Osteoblast (primary cell): ENCODE measurements at regions not wholly inside any gene's neighbourhood (a gene's known extent, or its start where the extent isn't known, plus 50 kb on each side); places are given as distances from the start of the nearest gene placed in this dataset.

Experiments used
- DNase-seq: peaks from one replicate; pipeline ENCODE4 v3.0.0; 2011; ENCODE audit warnings: low spot score, mixed read lengths; ENCODE audit not compliant: insufficient read length; ENCODE audit errors: missing footprints
- H2AFZ ChIP-seq: 2 replicates; pipeline ENCODE4 v1.6.0; 2011; ENCODE audit warnings: mild to moderate bottlenecking, low read length
- H3K27ac ChIP-seq: 2 replicates; pipeline ENCODE4 v1.5.1; 2011; ENCODE audit warnings: mild to moderate bottlenecking, low read depth, low read length, moderate library complexity
- H3K27me3 ChIP-seq: 2 replicates; pipeline ENCODE4 v1.6.0; 2012; ENCODE audit warnings: mild to moderate bottlenecking, control low read depth, inconsistent platforms, low read length, moderate library complexity; ENCODE audit not compliant: insufficient read depth
- H3K36me3 ChIP-seq: 2 replicates; pipeline ENCODE4 v1.5.1; 2011; ENCODE audit warnings: mild to moderate bottlenecking, low read length, control low read depth, moderate library complexity; ENCODE audit not compliant: insufficient read depth
- H3K4me1 ChIP-seq: 2 replicates; pipeline ENCODE4 v1.5.1; 2011; ENCODE audit warnings: mild to moderate bottlenecking, low read length, control low read depth, moderate library complexity; ENCODE audit not compliant: insufficient read depth
- H3K4me2 ChIP-seq: 2 replicates; pipeline ENCODE4 v1.6.0; 2011; ENCODE audit warnings: mild to moderate bottlenecking, low read length; ENCODE audit not compliant: insufficient read depth
- H3K4me3 ChIP-seq: fragments of 200-600 bp; sonication (generic); 3 replicates; pipeline ENCODE4 v1.5.1; 2012; ENCODE audit warnings: mild to moderate bottlenecking, low read length, inconsistent platforms; ENCODE audit not compliant: insufficient read depth
- H3K79me2 ChIP-seq: 2 replicates; pipeline ENCODE4 v1.6.0; 2012; ENCODE audit warnings: mild to moderate bottlenecking, low read length, control low read depth, inconsistent platforms; ENCODE audit not compliant: insufficient read depth
- H3K9me3 ChIP-seq: 2 replicates; pipeline ENCODE4 v1.5.1; 2011; ENCODE audit warnings: low read depth, low read length, control low read depth
- H4K20me1 ChIP-seq: 2 replicates; pipeline ENCODE4 v1.6.0; 2012; ENCODE audit warnings: mild to moderate bottlenecking, low read length, control low read depth; ENCODE audit not compliant: insufficient read depth
- CTCF ChIP-seq: IDR thresholded peaks from 2 replicates; pipeline ENCODE4 v1.5.1; 2011; ENCODE audit warnings: mild to moderate bottlenecking, low read depth, low read length, moderate library complexity; ENCODE audit errors: extremely low read depth

DNA sequence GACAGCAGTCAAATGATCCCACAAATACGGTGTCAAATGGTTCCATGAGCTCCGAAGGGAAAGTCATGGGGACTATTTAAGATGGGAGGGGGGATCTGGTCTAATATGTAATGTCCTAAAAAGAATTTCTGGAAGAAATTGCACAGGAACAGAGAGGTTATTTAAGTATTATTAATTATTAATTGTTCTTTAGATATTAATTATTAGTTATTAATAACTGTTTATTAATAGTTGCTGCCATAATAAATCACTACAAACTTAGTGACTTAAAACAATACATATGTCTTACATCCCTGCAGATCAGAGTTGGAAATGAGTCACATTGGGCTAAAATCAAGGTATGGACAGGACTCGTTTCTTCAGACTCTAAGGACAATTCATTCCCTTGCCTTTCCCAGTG, 588.2 kb upstream of the NR2F2 start:
- no peak for DNase-seq
- Histone ChIP-seq H4K20me1 (no peaks in the 10 kb centered on the region), H3K9me3 (no peaks in the 10 kb centered on the region), H3K79me2 (no peaks in the 10 kb centered on the region), H3K4me2 (no peak overlapping the region), H3K27me3 (no peaks in the 10 kb centered on the region), H3K27ac (no peak overlapping the region), H3K4me3 (no peak overlapping the region), H3K36me3 (no peaks in the 10 kb centered on the region), H3K4me1 (no peaks in the 10 kb centered on the region), H2AFZ (no peak overlapping the region)
- TF ChIP-seq CTCF = no peak

GRCh38 chr15:95742836-95743235, 587.7 kb upstream of the NR2F2 start:
- Histone ChIP-seq H3K4me3 (no peak overlapping the region), H3K9me3 (no peaks in the 10 kb centered on the region), H3K36me3 (no peaks in the 10 kb centered on the region), H4K20me1 (no peaks in the 10 kb centered on the region), H3K79me2 (no peaks in the 10 kb centered on the region), H2AFZ (no peak overlapping the region), H3K27ac (no peak overlapping the region), H3K4me2 (no peak overlapping the region), H3K27me3 (no peaks in the 10 kb centered on the region), H3K4me1 (no peaks in the 10 kb centered on the region)
- DNase-seq = no peak
- no peak for TF ChIP-seq CTCF

DNA sequence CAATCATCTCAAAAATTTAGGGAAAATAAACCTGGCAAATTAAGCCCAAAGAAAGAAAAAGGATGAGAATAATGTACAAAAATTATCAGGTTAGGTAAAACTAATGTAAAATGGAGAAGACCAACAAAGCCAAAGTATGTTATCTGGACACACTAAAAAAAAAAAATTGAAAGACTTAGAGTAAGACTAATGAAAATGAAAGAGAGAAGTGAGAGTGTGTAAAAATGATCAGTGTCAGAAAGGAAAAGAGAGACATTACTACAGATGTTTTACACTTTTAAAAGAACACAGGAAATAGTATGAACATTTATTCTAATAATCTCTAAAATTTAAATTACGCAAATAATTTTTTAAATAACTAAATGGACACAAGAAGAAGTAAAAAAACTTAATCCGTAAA, 573.3 kb upstream of the NR2F2 start:
- Histone ChIP-seq H3K4me3 (no peak overlapping the region), H3K4me2 (no peak overlapping the region), H3K36me3 (no peaks in the 10 kb centered on the region), H3K79me2 (no peaks in the 10 kb centered on the region), H3K9me3 (no peaks in the 10 kb centered on the region), H3K27me3 (no peaks in the 10 kb centered on the region), H4K20me1 (no peaks in the 10 kb centered on the region), H3K4me1 (no peaks in the 10 kb centered on the region), H3K27ac (no peak overlapping the region), H2AFZ (no peak overlapping the region)
- TF ChIP-seq CTCF = no peak
- no peak for DNase-seq

DNA sequence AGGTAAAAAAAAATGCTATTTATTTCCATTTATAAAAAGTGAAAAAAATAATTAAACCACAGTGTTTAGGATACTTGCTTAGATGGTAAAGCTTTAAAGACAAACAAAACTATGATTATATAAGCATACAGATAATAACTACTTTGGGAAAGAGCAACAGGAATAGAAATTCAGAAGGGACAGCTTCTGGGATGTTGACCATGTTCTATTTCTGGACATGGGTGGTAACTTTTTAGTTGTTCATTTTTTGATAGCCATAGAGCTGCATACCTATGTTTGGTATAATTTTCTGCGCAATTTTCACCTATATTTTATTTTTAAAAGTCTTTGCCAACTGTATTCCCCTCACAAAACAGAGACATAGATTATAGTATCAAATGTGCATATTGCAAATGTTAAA, 572.0 kb upstream of the NR2F2 start:
- H2AFZ ChIP-seq = no peak overlapping the region
- H3K4me1 ChIP-seq = no peaks in the 10 kb centered on the region
- no peaks in the 10 kb centered on the region for H3K27me3 ChIP-seq
- DNase-seq = no peak
- no peak for TF ChIP-seq CTCF
- H4K20me1 ChIP-seq = no peaks in the 10 kb centered on the region
- no peak overlapping the region for H3K4me2 ChIP-seq
- H3K36me3 ChIP-seq = no peaks in the 10 kb centered on the region
- H3K9me3 ChIP-seq = no peaks in the 10 kb centered on the region
- H3K4me3 ChIP-seq = no peak overlapping the region
- no peak overlapping the region for H3K27ac ChIP-seq
- H3K79me2 ChIP-seq = no peaks in the 10 kb centered on the region
